H9 (cell line): ENCODE measurements at regions not wholly inside any gene's neighbourhood (a gene's known extent, or its start where the extent isn't known, plus 50 kb on each side); places are given as distances from the start of the nearest gene placed in this dataset.

Experiments used
- DNase-seq: peaks from one replicate; pipeline ENCODE4 v3.0.0-alpha.2; 2017
- H2AFZ ChIP-seq: one replicate; pipeline ENCODE4 v1.6.1; 2013; ENCODE audit warnings: mild to moderate bottlenecking, low read length, control low read depth, moderate library complexity
- H2AK5ac ChIP-seq: 2 replicates; pipeline ENCODE4 v1.6.1; 2013; ENCODE audit warnings: low read length, control low read depth, mixed read lengths; ENCODE audit not compliant: insufficient read length
- H2BK120ac ChIP-seq: one replicate; pipeline ENCODE4 v1.6.1; 2013; ENCODE audit warnings: low read depth, mild to moderate bottlenecking, low read length, control low read depth, inconsistent platforms; ENCODE audit not compliant: poor library complexity, severe bottlenecking
- H2BK12ac ChIP-seq: 2 replicates; pipeline ENCODE4 v1.6.1; 2013; ENCODE audit warnings: low read length, control low read depth, mixed read lengths, low read depth; ENCODE audit not compliant: insufficient read length
- H2BK15ac ChIP-seq: 2 replicates; pipeline ENCODE4 v1.6.1; 2013; ENCODE audit warnings: low read depth, low read length, control low read depth
- H2BK20ac ChIP-seq: one replicate; pipeline ENCODE4 v1.6.1; 2013; ENCODE audit warnings: low read depth, mild to moderate bottlenecking, low read length, control low read depth, inconsistent platforms; ENCODE audit not compliant: poor library complexity, severe bottlenecking
- H2BK5ac ChIP-seq: 2 replicates; pipeline ENCODE4 v1.6.1; 2013; ENCODE audit warnings: low read length, control low read depth, mixed read lengths; ENCODE audit not compliant: insufficient read length
- H3K14ac ChIP-seq: 2 replicates; pipeline ENCODE4 v1.6.1; 2013; ENCODE audit warnings: low read length, control low read depth; ENCODE audit not compliant: insufficient read depth
- H3K18ac ChIP-seq: 2 replicates; pipeline ENCODE4 v1.6.1; 2013; ENCODE audit warnings: low read depth, mild to moderate bottlenecking, mixed read lengths, low read length, control low read depth; ENCODE audit not compliant: insufficient read length
- H3K23ac ChIP-seq: 2 replicates; pipeline ENCODE4 v1.6.1; 2013; ENCODE audit warnings: low read length, control low read depth, mixed read lengths, low read depth; ENCODE audit not compliant: insufficient read length
- H3K23me2 ChIP-seq: 2 replicates; pipeline ENCODE4 v1.6.1; 2013; ENCODE audit warnings: low read depth, mild to moderate bottlenecking, mixed read lengths, low read length, control low read depth; ENCODE audit not compliant: insufficient read length, poor library complexity, severe bottlenecking
- H3K27ac ChIP-seq: 2 replicates; pipeline ENCODE4 v1.5.1; 2013; ENCODE audit warnings: low read length, control low read depth, mixed read lengths, low read depth; ENCODE audit not compliant: insufficient read length
- H3K27me3 ChIP-seq: 2 replicates; pipeline ENCODE4 v1.6.1; 2013; ENCODE audit warnings: low read length, control low read depth, inconsistent platforms; ENCODE audit not compliant: insufficient read depth
- H3K4ac ChIP-seq: 2 replicates; pipeline ENCODE4 v1.6.1; 2013; ENCODE audit warnings: low read depth, mild to moderate bottlenecking, control low read depth, inconsistent platforms, low read length, moderate library complexity
- H3K4me1 ChIP-seq: 2 replicates; pipeline ENCODE4 v1.6.1; 2013; ENCODE audit warnings: low read length, control low read depth, inconsistent platforms; ENCODE audit not compliant: insufficient read depth
- H3K4me2 ChIP-seq: 2 replicates; pipeline ENCODE4 v1.6.1; 2013; ENCODE audit warnings: low read length, control low read depth, mixed read lengths; ENCODE audit not compliant: insufficient read length, insufficient read depth
- H3K56ac ChIP-seq: 2 replicates; pipeline ENCODE4 v1.6.1; 2013; ENCODE audit warnings: low read depth, mild to moderate bottlenecking, mixed read lengths, low read length, control low read depth; ENCODE audit not compliant: insufficient read length
- H3K79me1 ChIP-seq: 2 replicates; pipeline ENCODE4 v1.6.1; 2013; ENCODE audit warnings: low read depth, mild to moderate bottlenecking, moderate library complexity, low read length, control low read depth, inconsistent platforms; ENCODE audit not compliant: insufficient read depth, poor library complexity, severe bottlenecking
- H3K79me2 ChIP-seq: 2 replicates; pipeline ENCODE4 v1.6.1; 2013; ENCODE audit warnings: low read length, control low read depth, inconsistent platforms; ENCODE audit not compliant: insufficient read depth
- H3K9ac ChIP-seq: 2 replicates; pipeline ENCODE4 v1.6.1; 2013; ENCODE audit warnings: low read length, control low read depth, mixed read lengths; ENCODE audit not compliant: insufficient read length; ENCODE audit errors: extremely low read depth
- H3K9me3 ChIP-seq: one replicate; pipeline ENCODE4 v1.6.1; 2013; ENCODE audit warnings: low read depth, low read length, inconsistent platforms; ENCODE audit not compliant: control insufficient read depth
- H3T11ph ChIP-seq: one replicate; pipeline ENCODE4 v1.6.1; 2013; ENCODE audit warnings: mild to moderate bottlenecking, low read length, control low read depth, inconsistent platforms
- H4K20me1 ChIP-seq: one replicate; pipeline ENCODE4 v1.6.1; 2013; ENCODE audit not compliant: control insufficient read depth, insufficient read length, insufficient read depth
- H4K5ac ChIP-seq: 2 replicates; pipeline ENCODE4 v1.6.1; 2013; ENCODE audit warnings: low read depth, mild to moderate bottlenecking, mixed read lengths, low read length, control low read depth; ENCODE audit not compliant: insufficient read length
- H4K8ac ChIP-seq: replicated peaks from 2 replicates; pipeline ENCODE4 v1.6.1; 2013; ENCODE audit warnings: low read length, control low read depth, mixed read lengths, low read depth; ENCODE audit not compliant: insufficient read length
- H4K91ac ChIP-seq: 2 replicates; pipeline ENCODE4 v1.6.1; 2013; ENCODE audit warnings: low read depth, mild to moderate bottlenecking, moderate library complexity, mixed read lengths, low read length, control low read depth; ENCODE audit not compliant: insufficient read length
- H3K27ac Mint-ChIP-seq, 3 experiments: 2 replicates in 2 of 3; 3 replicates in 1 of 3; pipeline ENCODE4 v1.8.0; 2020 to 2021; ENCODE audit warnings: mixed read lengths in 3 of 3, mild to moderate bottlenecking in 1 of 3, moderate library complexity in 1 of 3
- H3K27me3 Mint-ChIP-seq: 2 replicates; pipeline ENCODE4 v1.8.0; 2021; ENCODE audit warnings: low read depth, mild to moderate bottlenecking, moderate library complexity, mixed read lengths
- H3K36me3 Mint-ChIP-seq, 3 experiments: 2 replicates in 2 of 3; 3 replicates in 1 of 3; pipeline ENCODE4 v1.8.0; 2020 to 2021; ENCODE audit warnings: low read depth in 3 of 3, mixed read lengths in 3 of 3; ENCODE audit not compliant: insufficient read depth in 1 of 3
- H3K4me1 Mint-ChIP-seq, 2 experiments: 2 replicates each; pipeline ENCODE4 v1.8.0; 2020; ENCODE audit warnings: mixed read lengths in 2 of 2
- H3K4me3 Mint-ChIP-seq, 2 experiments: 2 replicates in 1 of 2; 3 replicates in 1 of 2; pipeline ENCODE4 v1.8.0; 2020 to 2021; ENCODE audit warnings: mild to moderate bottlenecking in 2 of 2, mixed read lengths in 2 of 2, moderate library complexity in 1 of 2
- H3K9me3 Mint-ChIP-seq, 2 experiments: 2 replicates in 1 of 2; 3 replicates in 1 of 2; pipeline ENCODE4 v1.8.0; 2020; ENCODE audit warnings: mild to moderate bottlenecking in 2 of 2, mixed read lengths in 2 of 2, moderate library complexity in 1 of 2
- CTCF ChIP-seq: fragments of 200-600 bp; sonication (generic); conservative IDR thresholded peaks from 3 replicates; pipeline ENCODE4 v1.8.0; 2021; ENCODE audit warnings: antibody characterized with exemption, mild to moderate bottlenecking
- WGBS: extraction: QIAGEN DNeasy Blood & Tissue Kit; methylation state at CpG from one replicate; pipeline ENCODE4 v1.1.7; 2013; ENCODE audit warnings: missing lambda C conversion rate, low lambda C conversion rate, mixed read lengths; ENCODE audit not compliant: insufficient read length; ENCODE audit errors: extremely low coverage; 5-methylcytosine and 5-hydroxymethylcytosine counted together

GRCh38 chr7:16033233-16033632, 346.8 kb upstream of the MEOX2 start:
- WGBS: no CpG with 5 or more reads among the region's 2 CpGs

More at GRCh38 chr7:16033233-16033632, 346.8 kb upstream of the MEOX2 start:
- Histone ChIP-seq H3K9me3 (no peaks in the 10 kb centered on the region), H3T11ph (no peak overlapping the region), H3K9ac (no peak overlapping the region), H3K27me3 (no peaks in the 10 kb centered on the region), H3K56ac (no peak overlapping the region), H2AK5ac (no peak overlapping the region), H4K91ac (no peak overlapping the region), H3K79me2 (no peaks in the 10 kb centered on the region), H2BK5ac (no peak overlapping the region), H4K8ac (no peak overlapping the region), H3K14ac (no peak overlapping the region), H2BK120ac (no peak overlapping the region), H3K23me2 (no peaks in the 10 kb centered on the region), H2BK15ac (no peak overlapping the region), H3K4me2 (no peak overlapping the region), H4K5ac (no peak overlapping the region), H3K4ac (no peak overlapping the region), H3K27ac (no peak overlapping the region), H2AFZ (no peak overlapping the region), H2BK12ac (no peak overlapping the region), H3K4me1 (no peaks in the 10 kb centered on the region), H2BK20ac (no peak overlapping the region), H3K23ac (no peak overlapping the region), H3K18ac (no peak overlapping the region), H3K79me1 (no peaks in the 10 kb centered on the region), H4K20me1 (no peaks in the 10 kb centered on the region)
- no peaks in the 10 kb centered on the region for H3K9me3 Mint-ChIP-seq
- DNase-seq: no peak
- H3K36me3 Mint-ChIP-seq: no peaks in the 10 kb centered on the region
- H3K4me3 Mint-ChIP-seq: no peak overlapping the region
- TF ChIP-seq CTCF: no peak
- peak overlapping the region in 1 of 3 experiments; percentile 53; a peak in 1 of 7 replicates for H3K27ac Mint-ChIP-seq
- H3K4me1 Mint-ChIP-seq: peaks cover under 1 to 13% of the 10 kb centered on the region in 2 experiments
- no peaks in the 10 kb centered on the region for H3K27me3 Mint-ChIP-seq
